Loucy (cell line): ENCODE measurements at regions not wholly inside any gene's neighbourhood (a gene's known extent, or its start where the extent isn't known, plus 50 kb on each side); places are given as distances from the start of the nearest gene placed in this dataset.

Experiments used
- H2AFZ ChIP-seq: fragments of 200-600 bp; sonication (generic); 2 replicates; pipeline ENCODE4 v1.6.0; 2016; ENCODE audit warnings: antibody characterized with exemption, mild to moderate bottlenecking, low read length, moderate library complexity
- H3F3A ChIP-seq: fragments of 200-600 bp; 2 replicates; pipeline ENCODE4 v1.6.0; 2016; ENCODE audit warnings: antibody characterized with exemption, low read depth, mild to moderate bottlenecking
- H3K27me3 ChIP-seq: fragments of 200-600 bp; sonication (generic); 2 replicates; pipeline ENCODE4 v1.6.1; 2014; ENCODE audit warnings: low read length, mild to moderate bottlenecking; ENCODE audit not compliant: insufficient read depth, poor library complexity, severe bottlenecking
- H3K36me3 ChIP-seq: fragments of 200-600 bp; sonication (generic); 2 replicates; pipeline ENCODE4 v1.6.1; 2016; ENCODE audit warnings: low read length; ENCODE audit not compliant: insufficient read depth
- H3K4me1 ChIP-seq: fragments of 200-600 bp; sonication (generic); 2 replicates; pipeline ENCODE4 v1.5.1; 2014; ENCODE audit warnings: low read length, mild to moderate bottlenecking; ENCODE audit not compliant: insufficient read depth, poor library complexity, severe bottlenecking
- H3K4me2 ChIP-seq: fragments of 200-600 bp; sonication (generic); 2 replicates; pipeline ENCODE4 v1.6.0; 2014; ENCODE audit warnings: antibody characterized with exemption, low read length, low read depth, mild to moderate bottlenecking; ENCODE audit not compliant: poor library complexity, severe bottlenecking
- H3K4me3 ChIP-seq: fragments of 200-600 bp; sonication (generic); 2 replicates; pipeline ENCODE4 v1.5.1; 2014; ENCODE audit warnings: low read length, mild to moderate bottlenecking, mixed read lengths; ENCODE audit not compliant: poor library complexity, severe bottlenecking
- H3K79me2 ChIP-seq: fragments of 200-600 bp; sonication (generic); 2 replicates; pipeline ENCODE4 v1.6.1; 2014; ENCODE audit warnings: low read length; ENCODE audit not compliant: insufficient read depth
- H3K9ac ChIP-seq: fragments of 200-600 bp; sonication (generic); 2 replicates; pipeline ENCODE4 v1.6.0; 2014; ENCODE audit warnings: mild to moderate bottlenecking, low read depth, low read length, moderate library complexity; ENCODE audit not compliant: poor library complexity, severe bottlenecking
- H3K9me2 ChIP-seq: fragments of 200-600 bp; sonication (generic); replicated peaks from 2 replicates; pipeline ENCODE4 v1.6.1; 2016; ENCODE audit warnings: low read depth, low read length, mixed read lengths
- H3K9me3 ChIP-seq: fragments of 200-600 bp; sonication (generic); 2 replicates; pipeline ENCODE4 v1.6.1; 2014; ENCODE audit warnings: mild to moderate bottlenecking, antibody characterized with exemption, low read length, low read depth; ENCODE audit not compliant: insufficient read depth
- H4K20me1 ChIP-seq: fragments of 200-600 bp; sonication (generic); 2 replicates; pipeline ENCODE4 v1.6.0; 2014; ENCODE audit warnings: antibody characterized with exemption, low read length, mild to moderate bottlenecking; ENCODE audit not compliant: insufficient read depth, poor library complexity, severe bottlenecking
- CTCF ChIP-seq: fragments of 200-600 bp; sonication (generic); conservative IDR thresholded peaks from 2 replicates; pipeline ENCODE4 v1.5.1; 2014; ENCODE audit warnings: mild to moderate bottlenecking, antibody characterized with exemption, low read length
- EZH2phosphoT487 ChIP-seq: fragments of 200-600 bp; IDR thresholded peaks from 2 replicates; pipeline ENCODE4 v1.6.1; 2018; ENCODE audit warnings: antibody characterized with exemption, mild to moderate bottlenecking, moderate library complexity, borderline replicate concordance

DNA sequence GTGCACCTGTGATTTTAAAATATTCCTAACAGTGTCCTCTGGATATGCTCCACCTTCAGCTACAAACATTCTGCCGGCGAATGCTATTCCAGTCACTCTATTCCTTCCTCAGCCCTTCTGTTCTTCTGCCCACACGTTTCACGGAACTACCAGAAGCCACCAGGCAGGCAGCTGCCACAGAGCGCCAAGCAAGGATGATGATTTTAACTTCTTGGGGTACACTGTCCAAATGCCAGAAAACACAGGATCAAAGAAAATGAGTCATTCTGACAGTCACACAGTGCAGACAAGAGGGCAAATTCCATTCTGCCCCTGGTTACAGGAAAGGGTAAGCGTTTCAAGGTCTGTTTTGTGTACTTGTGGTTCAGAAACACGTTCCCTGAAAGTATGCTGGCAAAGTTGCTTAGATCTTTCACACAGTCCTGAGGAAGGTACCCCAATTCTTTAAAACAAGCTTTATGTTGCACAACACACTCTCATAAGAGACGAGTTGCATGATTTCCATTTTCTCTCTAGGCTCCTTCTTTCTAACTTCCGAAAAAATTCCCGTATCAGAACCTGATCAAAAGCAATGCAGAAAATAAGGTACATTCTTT lies 508.3 kb upstream of the PKN2 start:
- H3K4me1 ChIP-seq, result no peaks in the 10 kb centered on the region
- no peak overlapping the region for H3K4me3 ChIP-seq
- no peaks in the 10 kb centered on the region for H3F3A ChIP-seq
- H3K27me3 ChIP-seq, result peaks cover 6% of the 10 kb centered on the region
- H2AFZ ChIP-seq, result no peak overlapping the region
- no peaks in the 10 kb centered on the region for H4K20me1 ChIP-seq
- H3K4me2 ChIP-seq, result no peak overlapping the region
- H3K79me2 ChIP-seq, result no peaks in the 10 kb centered on the region
- TF ChIP-seq CTCF (no peak), EZH2phosphoT487 (no peak)
- no peaks in the 10 kb centered on the region for H3K9me3 ChIP-seq
- H3K9me2 ChIP-seq, result no peaks in the 10 kb centered on the region
- H3K9ac ChIP-seq, result no peak overlapping the region
- no peaks in the 10 kb centered on the region for H3K36me3 ChIP-seq

DNA sequence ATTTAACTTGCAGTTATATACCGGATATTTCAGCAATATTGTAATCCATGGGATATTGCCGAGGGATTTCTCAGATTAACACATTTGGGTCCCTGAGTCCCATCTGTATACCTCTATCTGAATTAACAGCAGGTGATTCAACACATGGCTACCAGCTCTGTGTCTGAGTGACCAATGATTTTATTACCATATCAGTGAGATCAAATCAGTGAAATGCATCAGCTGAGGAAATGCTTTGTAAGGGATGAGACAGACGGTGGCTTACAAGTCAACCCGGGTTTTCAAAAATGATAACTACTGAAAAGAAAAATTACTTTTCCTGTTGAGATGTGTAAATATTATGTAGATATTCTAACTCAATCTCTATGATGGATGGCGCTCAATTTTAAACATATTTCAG lies 504.1 kb upstream of the PKN2 start:
- Histone ChIP-seq H3K9me2 (no peaks in the 10 kb centered on the region), H3K4me3 (no peak overlapping the region), H3K9me3 (no peaks in the 10 kb centered on the region), H4K20me1 (no peaks in the 10 kb centered on the region), H3K27me3 (no peaks in the 10 kb centered on the region), H3K79me2 (no peaks in the 10 kb centered on the region), H3F3A (no peaks in the 10 kb centered on the region), H3K4me2 (no peak overlapping the region), H3K4me1 (no peaks in the 10 kb centered on the region), H3K36me3 (no peaks in the 10 kb centered on the region), H2AFZ (peak overlapping the region; percentile 26; the same call in 1 of the 2 replicates), H3K9ac (no peak overlapping the region)
- TF ChIP-seq CTCF, result no peak
- no peak for TF ChIP-seq EZH2phosphoT487

DNA sequence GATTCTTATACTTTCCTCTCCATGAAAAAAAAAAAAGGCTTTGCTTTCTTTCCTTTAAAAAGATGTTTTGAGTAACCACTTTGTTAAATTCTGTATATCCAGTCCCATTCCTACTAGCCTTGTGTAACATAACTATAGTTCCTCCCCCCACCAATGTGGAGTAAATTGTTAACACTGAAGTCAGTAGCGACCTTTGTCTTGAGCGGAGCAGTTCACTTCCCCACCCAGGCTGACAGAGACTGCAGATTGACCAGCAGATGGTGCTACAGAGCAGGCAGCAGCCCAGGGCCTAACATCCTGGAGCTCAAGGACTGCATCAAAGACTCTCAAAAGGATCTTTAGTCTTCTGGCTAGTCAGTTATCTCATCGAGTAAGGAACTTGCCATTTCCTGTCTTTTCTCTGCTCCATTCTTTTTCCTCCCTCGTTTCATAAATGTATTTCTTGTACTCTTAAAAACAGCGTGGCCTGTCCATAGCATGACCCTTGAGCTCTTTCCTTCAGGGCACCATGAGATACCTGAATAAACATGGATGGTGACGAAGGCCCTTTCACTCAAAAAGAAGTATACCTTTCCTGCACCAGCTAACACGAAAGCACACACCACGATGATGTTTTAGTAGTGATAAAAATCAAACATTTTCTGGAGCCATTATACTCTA lies 503.5 kb upstream of the PKN2 start:
- no peaks in the 10 kb centered on the region for H3K9me2 ChIP-seq
- H3K36me3 ChIP-seq, result no peaks in the 10 kb centered on the region
- no peaks in the 10 kb centered on the region for H3K9me3 ChIP-seq
- H3K9ac ChIP-seq, result no peak overlapping the region
- TF ChIP-seq EZH2phosphoT487, result no peak
- TF ChIP-seq CTCF, result peak; percentile 99
- no peak overlapping the region for H3K4me3 ChIP-seq
- no peaks in the 10 kb centered on the region for H3K27me3 ChIP-seq
- H2AFZ ChIP-seq, result peak overlapping the region; percentile 26; the same call in 1 of the 2 replicates
- H4K20me1 ChIP-seq, result no peaks in the 10 kb centered on the region
- H3K4me2 ChIP-seq, result no peak overlapping the region
- H3K4me1 ChIP-seq, result no peaks in the 10 kb centered on the region
- H3F3A ChIP-seq, result no peaks in the 10 kb centered on the region
- no peaks in the 10 kb centered on the region for H3K79me2 ChIP-seq
